ENCODE measurements at regions not wholly inside any gene's neighbourhood (a gene's known extent, or its start where the extent isn't known, plus 50 kb on each side); places are given as distances from the start of the nearest gene placed in this dataset.

DNA sequence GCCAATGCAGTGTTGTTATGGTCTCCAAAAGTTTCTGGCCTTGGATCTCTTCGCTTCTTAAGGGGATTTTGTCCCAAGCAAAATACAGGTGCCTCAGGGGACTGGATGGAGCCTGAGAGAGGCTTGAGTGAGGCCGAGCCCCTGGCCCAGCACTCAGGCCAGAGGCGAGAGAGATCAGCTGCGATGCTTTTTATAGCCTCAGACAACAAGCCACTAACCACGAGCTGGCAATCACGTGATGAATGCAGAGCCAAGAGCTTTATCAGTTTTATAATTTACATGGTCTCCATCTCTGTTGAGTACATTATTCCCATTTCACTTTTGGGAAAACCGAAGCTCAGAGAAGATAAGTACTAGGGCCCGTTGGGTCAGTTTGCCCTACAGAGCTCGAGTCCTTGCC lies 360.0 kb upstream of the CDH5 start:
- no peak for DNase-seq (ENCODE audit: low read depth, low spot score)
- Histone ChIP-seq H3K27me3 (ENCODE audit: control insufficient read depth, insufficient read depth, low read length) (no peaks in the 10 kb centered on the region), H3K4me3 (ENCODE audit: low read length) (no peak overlapping the region), H3K36me3 (ENCODE audit: control insufficient read depth, insufficient read depth, low read length) (no peaks in the 10 kb centered on the region), H3K4me1 (ENCODE audit: control insufficient read depth, insufficient read depth, low read length) (no peaks in the 10 kb centered on the region), H3K9me3 (ENCODE audit: control insufficient read depth, insufficient read depth, low read length) (no peaks in the 10 kb centered on the region), H3K27ac (ENCODE audit: low read length) (no peak overlapping the region)
- no CpG with 5 or more reads among the region's 9 CpGs for WGBS (ENCODE audit: insufficient coverage, insufficient read length)

GRCh38 chr16:66004699-66005098 lies 361.8 kb upstream of the CDH5 start:
- no CpG with 5 or more reads among the region's 3 CpGs for WGBS (ENCODE audit: insufficient coverage, insufficient read length)
- H3K27me3 ChIP-seq (ENCODE audit: control insufficient read depth, insufficient read depth, low read length) = no peaks in the 10 kb centered on the region
- H3K4me3 ChIP-seq (ENCODE audit: low read length) = no peak overlapping the region
- no peak for DNase-seq (ENCODE audit: low read depth, low spot score)
- no peaks in the 10 kb centered on the region for H3K4me1 ChIP-seq (ENCODE audit: control insufficient read depth, insufficient read depth, low read length)
- no peaks in the 10 kb centered on the region for H3K9me3 ChIP-seq (ENCODE audit: control insufficient read depth, insufficient read depth, low read length)
- no peak overlapping the region for H3K27ac ChIP-seq (ENCODE audit: low read length)
- no peaks in the 10 kb centered on the region for H3K36me3 ChIP-seq (ENCODE audit: control insufficient read depth, insufficient read depth, low read length)

DNA sequence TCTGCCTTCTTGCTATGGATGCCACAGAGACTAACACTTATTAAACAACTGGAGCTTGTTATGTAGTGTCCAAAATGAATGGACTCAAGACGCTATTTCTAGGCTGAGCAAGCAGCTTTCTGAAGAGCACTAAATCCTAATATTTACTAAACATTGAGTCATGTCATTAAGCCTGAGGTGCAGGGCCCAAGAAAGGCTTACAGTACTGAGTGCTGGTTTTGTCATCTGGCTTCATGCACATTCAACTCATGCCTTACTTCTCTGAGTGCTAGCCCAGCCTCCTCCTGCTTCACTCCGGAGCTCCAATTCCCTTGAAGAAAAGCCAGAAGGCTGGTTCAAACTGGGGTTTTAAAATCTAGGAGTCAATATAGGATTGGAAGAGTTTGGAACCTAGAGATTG lies 363.3 kb upstream of the CDH5 start:
- Histone ChIP-seq H3K27me3 (ENCODE audit: control insufficient read depth, insufficient read depth, low read length) (no peaks in the 10 kb centered on the region), H3K36me3 (ENCODE audit: control insufficient read depth, insufficient read depth, low read length) (no peaks in the 10 kb centered on the region), H3K9me3 (ENCODE audit: control insufficient read depth, insufficient read depth, low read length) (no peaks in the 10 kb centered on the region), H3K27ac (ENCODE audit: low read length) (no peak overlapping the region), H3K4me1 (ENCODE audit: control insufficient read depth, insufficient read depth, low read length) (no peaks in the 10 kb centered on the region), H3K4me3 (ENCODE audit: low read length) (no peak overlapping the region)
- WGBS (ENCODE audit: insufficient coverage, insufficient read length) = no CpG with 5 or more reads among the region's 2 CpGs
- no peak for DNase-seq (ENCODE audit: low read depth, low spot score)

DNA sequence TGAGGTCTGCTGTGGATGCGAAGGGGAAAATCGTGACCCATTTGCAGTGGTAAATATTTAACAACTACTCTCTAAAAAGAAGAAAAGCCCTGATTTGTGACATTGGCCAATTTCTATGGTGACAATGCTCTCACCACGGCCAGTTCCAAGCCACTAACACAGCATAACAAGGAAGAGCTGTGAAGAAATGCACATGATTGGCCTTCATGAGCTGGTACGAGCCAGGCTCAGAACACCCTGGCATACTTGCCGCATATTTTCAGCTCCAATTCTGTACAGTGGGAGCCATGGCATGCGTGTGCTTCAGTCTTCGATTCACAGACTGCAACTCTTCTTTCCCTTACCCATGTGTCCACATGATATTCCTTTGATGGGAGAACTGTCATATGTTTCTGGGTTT lies 363.9 kb upstream of the CDH5 start:
- Histone ChIP-seq H3K9me3 (ENCODE audit: control insufficient read depth, insufficient read depth, low read length) (no peaks in the 10 kb centered on the region), H3K36me3 (ENCODE audit: control insufficient read depth, insufficient read depth, low read length) (no peaks in the 10 kb centered on the region), H3K27ac (ENCODE audit: low read length) (no peak overlapping the region), H3K4me3 (ENCODE audit: low read length) (no peak overlapping the region), H3K27me3 (ENCODE audit: control insufficient read depth, insufficient read depth, low read length) (no peaks in the 10 kb centered on the region), H3K4me1 (ENCODE audit: control insufficient read depth, insufficient read depth, low read length) (no peaks in the 10 kb centered on the region)
- no peak for DNase-seq (ENCODE audit: low read depth, low spot score)
- WGBS (ENCODE audit: insufficient coverage, insufficient read length) = no CpG with 5 or more reads among the region's 7 CpGs

DNA sequence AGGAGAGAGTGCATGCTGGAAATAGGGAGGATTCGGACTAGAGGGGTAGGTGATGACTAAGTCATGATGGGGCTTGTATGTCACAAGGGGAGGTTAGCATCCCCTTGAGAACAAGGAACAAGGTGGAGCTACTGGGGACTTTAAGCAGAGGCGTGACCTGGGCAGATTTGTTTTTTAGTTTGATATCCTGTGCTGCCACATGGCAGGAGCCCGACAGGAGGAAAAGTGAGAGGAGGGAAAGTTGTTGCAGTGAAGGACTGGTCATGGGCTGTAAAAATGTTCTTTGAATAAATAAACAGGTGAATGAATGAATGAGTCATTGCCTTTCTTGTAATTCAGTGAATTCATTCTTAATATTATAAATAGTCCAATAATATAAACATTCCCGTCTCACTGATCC lies 365.1 kb upstream of the CDH5 start:
- no peaks in the 10 kb centered on the region for H3K36me3 ChIP-seq (ENCODE audit: control insufficient read depth, insufficient read depth, low read length)
- H3K4me1 ChIP-seq (ENCODE audit: control insufficient read depth, insufficient read depth, low read length) = no peaks in the 10 kb centered on the region
- H3K4me3 ChIP-seq (ENCODE audit: low read length) = no peak overlapping the region
- H3K27me3 ChIP-seq (ENCODE audit: control insufficient read depth, insufficient read depth, low read length) = no peaks in the 10 kb centered on the region
- no CpG with 5 or more reads among the region's 4 CpGs for WGBS (ENCODE audit: insufficient coverage, insufficient read length)
- DNase-seq (ENCODE audit: low read depth, low spot score) = no peak
- H3K27ac ChIP-seq (ENCODE audit: low read length) = no peak overlapping the region
- H3K9me3 ChIP-seq (ENCODE audit: control insufficient read depth, insufficient read depth, low read length) = no peaks in the 10 kb centered on the region

DNA sequence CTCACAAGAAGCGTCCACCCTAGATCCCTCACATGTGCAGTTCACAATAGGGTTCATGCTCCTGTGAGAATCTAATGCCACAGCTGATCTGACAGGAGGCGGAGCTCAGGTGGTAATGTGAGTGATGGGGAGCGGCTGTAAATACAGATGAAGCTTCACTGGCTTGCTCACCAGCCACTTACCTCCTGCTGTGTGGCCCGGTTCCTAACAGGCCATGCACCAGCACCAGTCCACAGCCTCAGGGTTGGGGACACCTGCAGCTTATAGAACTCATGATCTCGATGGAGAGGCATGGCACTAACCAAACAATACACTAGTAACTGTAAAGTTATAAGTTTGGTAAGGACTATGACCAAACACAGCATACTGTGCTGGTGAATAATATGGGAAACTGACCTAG lies 368.0 kb upstream of the CDH5 start:
- Histone ChIP-seq H3K27me3 (ENCODE audit: control insufficient read depth, insufficient read depth, low read length) (no peaks in the 10 kb centered on the region), H3K27ac (ENCODE audit: low read length) (no peak overlapping the region), H3K9me3 (ENCODE audit: control insufficient read depth, insufficient read depth, low read length) (no peaks in the 10 kb centered on the region), H3K4me1 (ENCODE audit: control insufficient read depth, insufficient read depth, low read length) (no peaks in the 10 kb centered on the region), H3K4me3 (ENCODE audit: low read length) (no peak overlapping the region), H3K36me3 (ENCODE audit: control insufficient read depth, insufficient read depth, low read length) (no peaks in the 10 kb centered on the region)
- DNase-seq (ENCODE audit: low read depth, low spot score) = no peak
- no CpG with 5 or more reads among the region's 5 CpGs for WGBS (ENCODE audit: insufficient coverage, insufficient read length)

GRCh38 chr16:65994291-65994690 lies 372.2 kb upstream of the CDH5 start:
- H3K9me3 ChIP-seq (ENCODE audit: control insufficient read depth, insufficient read depth, low read length) = no peaks in the 10 kb centered on the region
- H3K27me3 ChIP-seq (ENCODE audit: control insufficient read depth, insufficient read depth, low read length) = no peaks in the 10 kb centered on the region
- H3K27ac ChIP-seq (ENCODE audit: low read length) = no peak overlapping the region
- WGBS (ENCODE audit: insufficient coverage, insufficient read length) = no CpG with 5 or more reads among the region's 2 CpGs
- no peaks in the 10 kb centered on the region for H3K36me3 ChIP-seq (ENCODE audit: control insufficient read depth, insufficient read depth, low read length)
- DNase-seq (ENCODE audit: low read depth, low spot score) = no peak
- no peak overlapping the region for H3K4me3 ChIP-seq (ENCODE audit: low read length)
- H3K4me1 ChIP-seq (ENCODE audit: control insufficient read depth, insufficient read depth, low read length) = no peaks in the 10 kb centered on the region

DNA sequence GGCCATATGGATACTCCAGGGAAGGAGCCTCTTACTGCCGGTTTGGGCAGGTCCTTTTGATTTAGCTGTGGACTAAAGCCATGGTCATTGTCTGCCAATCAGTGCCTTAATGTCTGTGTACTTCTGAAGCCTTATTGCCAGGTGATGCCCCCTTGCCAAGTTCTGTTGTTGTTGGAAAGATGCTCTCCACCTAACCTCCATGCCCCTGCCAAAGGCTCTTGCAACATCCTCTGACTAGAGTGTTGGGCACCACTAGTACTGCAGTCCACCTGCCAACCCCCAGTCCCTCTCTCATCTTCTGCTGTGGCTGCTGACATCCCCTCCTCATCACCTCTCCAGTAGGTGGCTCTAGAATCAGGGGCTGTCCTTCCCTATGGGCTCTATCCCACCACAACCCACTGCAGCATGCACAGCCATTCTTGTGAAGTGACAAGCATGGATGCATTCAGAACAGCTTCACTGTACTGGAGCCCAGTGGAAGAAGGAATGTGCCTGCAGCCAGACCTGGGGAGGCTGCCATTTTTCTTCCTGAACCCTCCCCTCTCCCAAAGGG lies 375.3 kb upstream of the CDH5 start:
- no peaks in the 10 kb centered on the region for H3K27me3 ChIP-seq (ENCODE audit: control insufficient read depth, insufficient read depth, low read length)
- no peak overlapping the region for H3K27ac ChIP-seq (ENCODE audit: low read length)
- no peaks in the 10 kb centered on the region for H3K9me3 ChIP-seq (ENCODE audit: control insufficient read depth, insufficient read depth, low read length)
- no peak overlapping the region for H3K4me3 ChIP-seq (ENCODE audit: low read length)
- DNase-seq (ENCODE audit: low read depth, low spot score) = no peak
- H3K4me1 ChIP-seq (ENCODE audit: control insufficient read depth, insufficient read depth, low read length) = no peaks in the 10 kb centered on the region
- WGBS (ENCODE audit: insufficient coverage, insufficient read length) = no CpG with 5 or more reads among the region's 1 CpG
- H3K36me3 ChIP-seq (ENCODE audit: control insufficient read depth, insufficient read depth, low read length) = no peaks in the 10 kb centered on the region

DNA sequence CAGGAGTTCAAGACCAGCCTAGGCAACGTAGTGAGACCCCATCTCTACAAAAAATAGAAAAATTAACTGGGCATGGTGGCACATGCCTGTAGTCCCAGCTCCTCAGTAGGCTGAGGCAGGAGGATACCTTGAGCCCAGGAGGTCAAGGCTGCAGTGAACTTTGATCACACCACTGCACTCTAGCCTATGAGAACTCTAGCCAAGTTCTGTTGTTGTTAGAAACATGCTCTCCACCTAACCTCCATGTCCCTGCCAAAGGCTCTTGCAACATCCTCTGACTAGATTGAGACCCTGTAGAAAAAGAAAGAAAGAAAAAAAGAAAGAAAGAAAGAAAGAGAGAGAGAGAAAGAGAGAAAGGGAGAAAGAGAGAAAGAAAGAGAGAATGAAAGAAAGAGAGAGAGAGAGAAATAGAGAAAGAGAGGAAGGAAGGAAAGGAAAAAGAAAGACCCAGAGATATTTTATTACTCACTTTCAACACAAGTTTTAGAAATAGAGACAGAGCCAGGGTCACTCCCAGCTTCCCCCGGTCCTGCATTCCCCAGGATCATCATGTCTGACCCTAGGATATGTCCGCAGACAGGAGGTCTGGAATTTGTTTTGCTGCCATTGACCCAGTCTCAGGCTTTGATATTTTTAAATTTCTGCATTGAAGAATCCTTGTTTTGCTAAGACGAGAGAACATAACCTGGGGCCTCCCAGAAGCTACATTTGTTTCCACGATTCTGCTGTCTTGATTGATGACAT lies 376.5 kb upstream of the CDH5 start:
- H3K36me3 ChIP-seq (ENCODE audit: control insufficient read depth, insufficient read depth, low read length) = no peaks in the 10 kb centered on the region
- no peak for DNase-seq (ENCODE audit: low read depth, low spot score)
- no peak overlapping the region for H3K27ac ChIP-seq (ENCODE audit: low read length)
- no peak overlapping the region for H3K4me3 ChIP-seq (ENCODE audit: low read length)
- no peaks in the 10 kb centered on the region for H3K27me3 ChIP-seq (ENCODE audit: control insufficient read depth, insufficient read depth, low read length)
- no CpG with 5 or more reads among the region's 5 CpGs for WGBS (ENCODE audit: insufficient coverage, insufficient read length)
- no peaks in the 10 kb centered on the region for H3K4me1 ChIP-seq (ENCODE audit: control insufficient read depth, insufficient read depth, low read length)
- H3K9me3 ChIP-seq (ENCODE audit: control insufficient read depth, insufficient read depth, low read length) = no peaks in the 10 kb centered on the region

DNA sequence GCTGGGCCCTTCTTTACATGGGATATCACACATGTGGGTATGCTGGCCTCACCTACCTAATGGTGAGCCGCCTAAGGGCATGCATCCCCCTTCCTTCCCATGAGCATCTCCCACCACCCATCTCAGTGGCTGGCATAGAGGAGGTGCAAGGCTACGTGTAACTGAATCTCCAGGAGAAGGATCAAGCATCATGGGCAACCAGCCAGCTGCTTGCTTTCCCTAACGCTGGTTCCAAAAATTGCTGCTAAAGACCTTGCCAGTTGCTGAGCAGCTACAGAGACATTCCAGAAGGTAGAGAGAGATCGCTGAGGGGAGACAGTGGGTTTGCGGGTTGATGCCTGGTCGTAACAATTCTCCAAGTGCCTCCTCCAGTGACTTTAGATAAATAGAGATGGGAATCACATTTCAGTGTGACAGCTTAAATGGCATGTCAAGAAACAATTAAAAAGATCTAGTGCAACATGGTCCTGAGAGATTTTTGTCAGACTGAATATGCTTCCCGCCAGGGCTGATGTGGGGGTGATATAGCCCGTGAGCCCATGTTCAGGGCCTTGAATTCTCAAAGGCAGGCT lies 378.4 kb upstream of the CDH5 start:
- no peaks in the 10 kb centered on the region for H3K4me1 ChIP-seq (ENCODE audit: control insufficient read depth, insufficient read depth, low read length)
- WGBS (ENCODE audit: insufficient coverage, insufficient read length) = no CpG with 5 or more reads among the region's 8 CpGs

DNA sequence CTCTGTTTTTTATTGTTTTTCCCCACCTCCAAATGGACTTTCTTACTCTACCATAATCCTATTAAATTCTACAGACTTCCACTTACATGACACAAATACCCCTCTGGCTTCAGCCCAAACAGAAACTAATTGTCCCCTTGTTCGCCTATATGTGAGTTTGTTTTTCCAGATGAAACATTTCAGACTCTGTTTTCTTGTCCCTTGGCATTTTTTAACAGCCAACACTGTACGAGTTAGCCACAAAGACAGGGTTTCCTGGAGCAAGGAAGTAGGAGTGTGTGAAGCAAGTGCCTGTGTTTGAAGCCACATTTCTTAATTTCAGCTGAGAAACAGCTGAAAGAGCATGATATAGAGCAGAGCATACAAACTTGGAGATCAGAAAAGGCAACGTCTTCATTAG lies 382.2 kb upstream of the CDH5 start:
- Histone ChIP-seq H3K27me3 (ENCODE audit: control insufficient read depth, insufficient read depth, low read length) (no peaks in the 10 kb centered on the region), H3K9me3 (ENCODE audit: control insufficient read depth, insufficient read depth, low read length) (no peaks in the 10 kb centered on the region), H3K27ac (ENCODE audit: low read length) (no peak overlapping the region), H3K4me3 (ENCODE audit: low read length) (no peak overlapping the region), H3K4me1 (ENCODE audit: control insufficient read depth, insufficient read depth, low read length) (no peaks in the 10 kb centered on the region), H3K36me3 (ENCODE audit: control insufficient read depth, insufficient read depth, low read length) (no peaks in the 10 kb centered on the region)
- no peak for DNase-seq (ENCODE audit: low read depth, low spot score)
- no CpG with 5 or more reads among the region's 3 CpGs for WGBS (ENCODE audit: insufficient coverage, insufficient read length)

More for the DNA sequence above, 378.4 kb upstream of the CDH5 start:
- H3K9me3 ChIP-seq (ENCODE audit: control insufficient read depth, insufficient read depth, low read length) = no peaks in the 10 kb centered on the region
- no peak overlapping the region for H3K4me3 ChIP-seq (ENCODE audit: low read length)
- no peak overlapping the region for H3K27ac ChIP-seq (ENCODE audit: low read length)
- DNase-seq (ENCODE audit: low read depth, low spot score) = no peak
- H3K36me3 ChIP-seq (ENCODE audit: control insufficient read depth, insufficient read depth, low read length) = no peaks in the 10 kb centered on the region
- no peaks in the 10 kb centered on the region for H3K27me3 ChIP-seq (ENCODE audit: control insufficient read depth, insufficient read depth, low read length)
